ENCODE measurements at regions not wholly inside any gene's neighbourhood (a gene's known extent, or its start where the extent isn't known, plus 50 kb on each side); places are given as distances from the start of the nearest gene placed in this dataset.

GRCh38 chr16:14015033-14015432 lies 56.1 kb upstream of the MRTFB start:
- in situ Hi-C loops (cut with MboI) = loop anchor here (5.0 kb wide), 1 partner anchor 73 kb away; no protein-coding TSS in a partner anchor
- H4K20me1 ChIP-seq (replicated peaks; ENCODE audit: control insufficient read depth, insufficient read depth, low read length) = no peaks in the 10 kb centered on the region
- DNase-seq (ENCODE audit: extremely low read depth in 1 of 4, low spot score in 3 of 4) (no peak), FAIRE-seq (no peak), ATAC-seq (no peak)
- TF ChIP-seq PHTF2 (CRISPR knock-in tag; IDR thresholded peaks at IDR 0.05) (no peak), MYBL2 (IDR thresholded peaks at IDR 0.05; ENCODE audit: low read depth) (no peak), MYBL2 (CRISPR knock-in tag; IDR thresholded peaks at IDR 0.05; ENCODE audit: borderline replicate concordance) (no peak), ZNF232 (CRISPR knock-in tag; IDR thresholded peaks at IDR 0.05) (no peak), SMARCA5 (IDR thresholded peaks at IDR 0.05) (no peak), GTF2A2 (tag; IDR thresholded peaks at IDR 0.05) (no peak), CEBPB (tag; IDR thresholded peaks at IDR 0.05) (no peak), ZNF384 (IDR thresholded peaks at IDR 0.05; ENCODE audit: low read depth, low read length) (no peak), RB1 (IDR thresholded peaks at IDR 0.05; ENCODE audit: low read depth) (no peak), STAT5B (CRISPR knock-in tag; IDR thresholded peaks at IDR 0.05) (no peak), ZNF696 (CRISPR knock-in tag; conservative IDR thresholded peaks at IDR 0.05) (no peak), ZBED1 (IDR thresholded peaks at IDR 0.05) (no peak), ARID2 (IDR thresholded peaks at IDR 0.05) (no peak)
- H3K9ac ChIP-seq (ENCODE audit: insufficient read depth in 1 of 2, low read depth in 2 of 2, low read length in 2 of 2) = no peak overlapping the region
- 2% methylated on average over 4 of the region's 4 CpGs for WGBS (ENCODE audit: insufficient coverage, low coverage, missing lambda C conversion rate)
- no peaks in the 10 kb centered on the region for H3K9me1 ChIP-seq (ENCODE audit: control insufficient read depth, insufficient read depth, low read length)
- no peak overlapping the region for H2AFZ ChIP-seq (ENCODE audit: low read depth, low read length)
- H3K79me2 ChIP-seq (ENCODE audit: control insufficient read depth, insufficient read depth, low read length) = no peaks in the 10 kb centered on the region
- POLR2A ChIA-PET = no interaction called here
- H3K4me1 ChIP-seq (replicated peaks in 1 of 2; ENCODE audit: control insufficient read depth in 2 of 2, insufficient read depth in 2 of 2, low read length in 2 of 2) = no peaks in the 10 kb centered on the region
- H3K9me3 ChIP-seq (replicated peaks; ENCODE audit: control insufficient read depth, insufficient read depth, low read depth, low read length) = no peaks in the 10 kb centered on the region
- intact Hi-C loops (cut with micrococcal nuclease) = no loop called here
- H3K4me2 ChIP-seq (ENCODE audit: insufficient read depth, low read length) = no peak overlapping the region
- H3K27me3 ChIP-seq (ENCODE audit: control insufficient read depth in 2 of 2, insufficient read depth in 2 of 2, low read length in 2 of 2) = peaks cover 21 to 22% of the 10 kb centered on the region in 2 experiments
- no peaks in the 10 kb centered on the region for H3K36me3 ChIP-seq (ENCODE audit: control insufficient read depth, insufficient read depth, low read length)
- no peak overlapping the region for H3K4me3 ChIP-seq
- CTCF ChIA-PET (ENCODE audit: low intra/inter-chr PET ratio) = no interaction called here
- no peak overlapping the region for H3K27ac ChIP-seq (ENCODE audit: extremely low read depth, low read depth, low read length)
- no TSS peak for BruUV-seq (replicated peaks)

Data from K562 (cell line).